HFFc6 (cell line): ENCODE measurements at regions not wholly inside any gene's neighbourhood (a gene's known extent, or its start where the extent isn't known, plus 50 kb on each side); places are given as distances from the start of the nearest gene placed in this dataset.

Source experiments
- DNase-seq: peaks from one replicate; pipeline ENCODE4 v3.0.0-alpha.2; 2018
- H3K27ac Mint-ChIP-seq: 2 replicates; pipeline ENCODE4 v1.8.0; 2020; ENCODE audit warnings: mild to moderate bottlenecking, mixed read lengths
- H3K27me3 Mint-ChIP-seq: 2 replicates; pipeline ENCODE4 v1.8.0; 2021; ENCODE audit warnings: mild to moderate bottlenecking, moderate library complexity, mixed read lengths; ENCODE audit not compliant: insufficient read depth
- H3K36me3 Mint-ChIP-seq: 2 replicates; pipeline ENCODE4 v1.8.0; 2021; ENCODE audit warnings: low read depth, mixed read lengths
- H3K4me1 Mint-ChIP-seq: 2 replicates; pipeline ENCODE4 v1.8.0; 2020; ENCODE audit warnings: low read depth, mixed read lengths
- H3K4me3 Mint-ChIP-seq: 2 replicates; pipeline ENCODE4 v1.8.0; 2020; ENCODE audit warnings: mild to moderate bottlenecking, moderate library complexity, mixed read lengths
- H3K9me3 Mint-ChIP-seq: 2 replicates; pipeline ENCODE4 v1.8.0; 2020; ENCODE audit warnings: mild to moderate bottlenecking, mixed read lengths
- TF ChIP-seq, protein P1 (sequence below): fragments of 200-600 bp; sonication (generic); IDR thresholded peaks from 2 replicates; pipeline ENCODE4 v1.5.0; 2021; ENCODE audit warnings: antibody characterized with exemption, mild to moderate bottlenecking

DNA sequence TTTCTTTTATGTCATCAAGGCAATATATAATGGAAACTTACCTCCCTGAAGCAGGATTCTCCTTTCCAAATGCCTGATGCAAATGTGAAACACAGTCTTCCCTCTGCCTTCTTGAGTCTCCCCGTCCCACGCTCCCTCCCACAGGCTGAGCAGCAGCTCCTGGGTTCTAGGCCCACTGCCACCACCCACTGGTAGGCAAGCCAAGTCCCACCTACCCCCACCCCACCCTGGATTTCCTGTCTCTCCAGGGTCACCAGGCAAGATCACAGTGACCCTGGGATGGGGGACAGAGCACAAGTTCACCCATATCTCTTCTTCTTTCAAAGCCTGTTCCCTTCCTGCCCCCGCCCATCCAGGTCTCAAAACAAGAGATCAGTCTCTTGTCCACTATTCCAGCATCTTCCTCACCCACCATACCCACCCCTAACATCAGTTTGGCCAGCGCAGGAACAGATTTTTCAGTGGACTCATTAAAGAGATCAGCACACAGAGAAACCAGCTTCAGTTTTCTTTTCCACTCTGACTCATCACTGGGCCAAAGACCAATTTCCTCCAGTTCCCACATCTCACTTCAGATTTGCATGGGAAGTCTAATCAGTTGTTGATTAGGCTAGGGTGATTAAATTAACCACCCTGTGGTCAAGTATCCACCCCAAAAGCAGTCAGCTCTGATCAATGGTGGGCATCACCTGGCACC is 151.5 kb downstream of the ACTL7B start:
- TF ChIP-seq, protein P1, sequence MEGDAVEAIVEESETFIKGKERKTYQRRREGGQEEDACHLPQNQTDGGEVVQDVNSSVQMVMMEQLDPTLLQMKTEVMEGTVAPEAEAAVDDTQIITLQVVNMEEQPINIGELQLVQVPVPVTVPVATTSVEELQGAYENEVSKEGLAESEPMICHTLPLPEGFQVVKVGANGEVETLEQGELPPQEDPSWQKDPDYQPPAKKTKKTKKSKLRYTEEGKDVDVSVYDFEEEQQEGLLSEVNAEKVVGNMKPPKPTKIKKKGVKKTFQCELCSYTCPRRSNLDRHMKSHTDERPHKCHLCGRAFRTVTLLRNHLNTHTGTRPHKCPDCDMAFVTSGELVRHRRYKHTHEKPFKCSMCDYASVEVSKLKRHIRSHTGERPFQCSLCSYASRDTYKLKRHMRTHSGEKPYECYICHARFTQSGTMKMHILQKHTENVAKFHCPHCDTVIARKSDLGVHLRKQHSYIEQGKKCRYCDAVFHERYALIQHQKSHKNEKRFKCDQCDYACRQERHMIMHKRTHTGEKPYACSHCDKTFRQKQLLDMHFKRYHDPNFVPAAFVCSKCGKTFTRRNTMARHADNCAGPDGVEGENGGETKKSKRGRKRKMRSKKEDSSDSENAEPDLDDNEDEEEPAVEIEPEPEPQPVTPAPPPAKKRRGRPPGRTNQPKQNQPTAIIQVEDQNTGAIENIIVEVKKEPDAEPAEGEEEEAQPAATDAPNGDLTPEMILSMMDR = no peak
- H3K27ac Mint-ChIP-seq = no peak overlapping the region
- no peaks in the 10 kb centered on the region for H3K4me1 Mint-ChIP-seq

DNA sequence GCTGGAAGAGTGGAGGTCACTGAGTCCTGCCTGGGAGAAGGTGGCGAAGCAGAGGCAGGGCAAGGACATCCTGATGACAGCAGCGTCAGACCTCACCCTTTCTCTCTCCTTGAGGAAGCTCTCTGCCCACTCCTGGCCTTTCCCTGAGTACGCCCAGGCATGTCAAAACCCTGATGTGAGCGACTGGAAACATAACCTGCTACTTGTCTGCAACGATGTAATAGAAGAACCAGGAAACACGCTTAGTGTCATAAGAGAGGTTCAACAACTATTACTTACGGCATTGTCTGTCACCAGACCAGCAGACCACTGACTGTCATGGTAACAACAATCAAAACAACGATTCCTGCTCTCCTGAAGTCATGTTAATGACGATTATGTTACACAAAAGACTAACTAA is 152.4 kb downstream of the ACTL7B start:
- H3K4me1 Mint-ChIP-seq = no peaks in the 10 kb centered on the region
- DNase-seq = no peak
- no peaks in the 10 kb centered on the region for H3K27me3 Mint-ChIP-seq
- TF ChIP-seq, protein P1 = no peak
- H3K9me3 Mint-ChIP-seq = peaks cover 61% of the 10 kb centered on the region
- H3K36me3 Mint-ChIP-seq = 0 out of 2 replicates have a peak, but pooled peaks cover 3% of the 10 kb centered on the region
- no peak overlapping the region for H3K4me3 Mint-ChIP-seq
- H3K27ac Mint-ChIP-seq = no peak overlapping the region

More for the DNA sequence above, 151.5 kb downstream of the ACTL7B start:
- no peak for DNase-seq
- H3K36me3 Mint-ChIP-seq = 0 out of 2 replicates have a peak, but pooled peaks cover 3% of the 10 kb centered on the region
- no peak overlapping the region for H3K4me3 Mint-ChIP-seq
- peaks cover 55% of the 10 kb centered on the region for H3K9me3 Mint-ChIP-seq
- H3K27me3 Mint-ChIP-seq = no peaks in the 10 kb centered on the region; the same call in 1 of the 2 replicates

DNA sequence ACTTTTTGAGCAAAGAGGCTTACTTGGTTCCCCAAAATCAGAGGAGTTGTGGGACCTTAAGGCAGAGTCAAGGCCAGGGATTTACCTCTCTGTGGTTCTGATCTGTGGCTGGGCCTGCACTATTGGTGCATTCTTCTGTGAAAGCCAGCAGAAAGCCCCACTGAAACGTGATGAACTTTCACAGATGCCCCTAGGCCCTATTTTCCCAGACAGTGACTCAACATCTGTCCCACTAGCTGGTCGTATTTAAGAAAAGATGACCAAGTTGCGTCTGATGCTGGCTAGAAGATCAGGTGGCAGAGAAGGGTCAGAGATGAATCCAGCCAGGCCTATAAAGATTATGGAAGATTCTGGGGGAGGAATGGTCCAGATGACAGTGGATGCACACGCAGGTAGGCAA is 153.1 kb downstream of the ACTL7B start:
- Mint-ChIP-seq H3K27me3 (no peaks in the 10 kb centered on the region), H3K36me3 (0 out of 2 replicates have a peak, but pooled peaks cover 3% of the 10 kb centered on the region), H3K4me1 (no peaks in the 10 kb centered on the region), H3K4me3 (no peak overlapping the region), H3K27ac (no peak overlapping the region), H3K9me3 (peaks cover 68% of the 10 kb centered on the region)
- DNase-seq = no peak
- TF ChIP-seq, protein P1 = no peak

DNA sequence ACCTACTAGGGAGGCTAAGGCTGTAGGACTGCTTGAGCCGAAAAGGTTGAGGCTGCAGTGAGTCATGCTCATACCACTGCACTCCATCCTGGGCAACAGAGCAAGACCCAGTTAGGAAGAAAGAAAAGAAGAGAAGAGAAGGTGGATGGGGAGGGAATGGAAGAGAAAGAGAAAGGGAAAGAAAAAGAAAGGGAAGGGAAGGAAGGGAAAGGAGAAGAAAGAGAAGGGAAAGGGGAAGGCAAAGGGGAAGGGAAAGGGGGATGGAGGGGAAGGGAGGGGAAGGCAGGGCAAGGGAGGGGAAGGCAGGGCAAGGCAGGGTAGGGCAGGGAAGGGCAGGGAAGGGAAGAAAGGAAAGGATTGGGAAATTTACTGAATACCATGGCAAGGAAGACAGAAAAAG is 157.0 kb downstream of the ACTL7B start:
- Mint-ChIP-seq H3K9me3 (peaks cover 63% of the 10 kb centered on the region), H3K27ac (no peak overlapping the region), H3K4me1 (no peaks in the 10 kb centered on the region), H3K27me3 (no peaks in the 10 kb centered on the region), H3K36me3 (peaks cover 5% of the 10 kb centered on the region; the same call in 1 of the 2 replicates), H3K4me3 (no peak overlapping the region)
- TF ChIP-seq, protein P1 = no peak
- no peak for DNase-seq

DNA sequence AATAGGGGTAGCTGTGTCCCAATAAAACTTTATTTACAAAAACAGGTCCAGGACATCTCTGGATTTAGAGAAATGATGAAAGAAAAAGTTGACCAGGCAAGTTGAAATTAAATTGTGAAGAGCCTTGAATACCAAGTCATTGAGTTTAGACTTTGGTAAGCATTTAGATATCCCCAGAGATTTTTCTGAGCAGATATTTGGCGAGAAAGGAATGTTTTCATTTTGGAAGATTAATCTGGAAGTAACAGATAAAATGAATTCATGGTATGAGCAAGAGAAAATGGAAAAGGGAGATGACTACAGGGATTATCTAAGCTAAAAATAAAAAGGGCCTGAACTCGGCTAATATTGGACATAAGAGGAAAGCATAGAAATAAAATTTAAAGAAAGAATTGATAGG is 157.6 kb downstream of the ACTL7B start:
- H3K4me1 Mint-ChIP-seq = no peaks in the 10 kb centered on the region
- H3K27me3 Mint-ChIP-seq = no peaks in the 10 kb centered on the region
- peaks cover 5% of the 10 kb centered on the region; the same call in 1 of the 2 replicates for H3K36me3 Mint-ChIP-seq
- no peak overlapping the region for H3K27ac Mint-ChIP-seq
- no peak overlapping the region for H3K4me3 Mint-ChIP-seq
- TF ChIP-seq, protein P1 = no peak
- DNase-seq = no peak
- peaks cover 62% of the 10 kb centered on the region for H3K9me3 Mint-ChIP-seq
